ENCODE measurements at regions not wholly inside any gene's neighbourhood (a gene's known extent, or its start where the extent isn't known, plus 50 kb on each side); places are given as distances from the start of the nearest gene placed in this dataset.

DNA sequence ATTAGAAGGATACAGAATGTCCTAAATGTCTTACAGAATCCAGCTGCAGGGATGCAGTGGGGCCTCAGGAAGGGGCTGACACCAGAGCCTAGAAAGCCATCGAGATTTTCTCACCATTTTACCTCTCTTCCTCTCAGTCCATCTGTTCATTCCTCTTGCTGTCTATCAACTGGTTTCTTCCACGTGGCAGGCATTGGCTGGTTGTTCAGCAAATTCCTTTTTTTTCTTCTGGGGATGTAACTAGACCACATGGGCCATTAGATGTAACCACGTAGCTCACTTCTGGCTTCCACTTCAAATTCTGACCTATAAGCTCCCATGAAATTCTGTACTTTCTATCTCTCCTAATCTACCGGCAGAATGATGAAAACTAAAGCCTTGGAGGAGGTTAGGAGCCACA is 93.6 kb upstream of the MTAP start:
- BruUV-seq (replicated peaks): no TSS peak
- H4K20me1 ChIP-seq (ENCODE audit: insufficient read depth, low read length): no peaks in the 10 kb centered on the region
- intact Hi-C loops (cut with micrococcal nuclease; ENCODE audit: unreplicated experiment): loop anchor here (2.0 kb wide), 1 partner anchor 80 kb away; no protein-coding TSS in a partner anchor
- H3K27ac ChIP-seq (ENCODE audit: low read depth, low read length, poor library complexity, severe bottlenecking): no peak overlapping the region
- no peak overlapping the region for H2AFZ ChIP-seq (ENCODE audit: low read length)
- no peaks in the 10 kb centered on the region for H3K9me3 ChIP-seq (ENCODE audit: low read length)
- ChIA-PET CTCF (ENCODE audit: unreplicated experiment) (no interaction called here), POLR2A (interaction anchor here (0.7 to 1.8 kb wide), 5 partner anchors 8 to 237 kb away, joined by 3 to 5 read pairs (median 4); no protein-coding TSS in a partner anchor)
- TF ChIP-seq EZH2phosphoT487 (IDR thresholded peaks at IDR 0.05; ENCODE audit: borderline replicate concordance, low read depth, low read length): no peak
- TF ChIP-seq, protein P1, sequence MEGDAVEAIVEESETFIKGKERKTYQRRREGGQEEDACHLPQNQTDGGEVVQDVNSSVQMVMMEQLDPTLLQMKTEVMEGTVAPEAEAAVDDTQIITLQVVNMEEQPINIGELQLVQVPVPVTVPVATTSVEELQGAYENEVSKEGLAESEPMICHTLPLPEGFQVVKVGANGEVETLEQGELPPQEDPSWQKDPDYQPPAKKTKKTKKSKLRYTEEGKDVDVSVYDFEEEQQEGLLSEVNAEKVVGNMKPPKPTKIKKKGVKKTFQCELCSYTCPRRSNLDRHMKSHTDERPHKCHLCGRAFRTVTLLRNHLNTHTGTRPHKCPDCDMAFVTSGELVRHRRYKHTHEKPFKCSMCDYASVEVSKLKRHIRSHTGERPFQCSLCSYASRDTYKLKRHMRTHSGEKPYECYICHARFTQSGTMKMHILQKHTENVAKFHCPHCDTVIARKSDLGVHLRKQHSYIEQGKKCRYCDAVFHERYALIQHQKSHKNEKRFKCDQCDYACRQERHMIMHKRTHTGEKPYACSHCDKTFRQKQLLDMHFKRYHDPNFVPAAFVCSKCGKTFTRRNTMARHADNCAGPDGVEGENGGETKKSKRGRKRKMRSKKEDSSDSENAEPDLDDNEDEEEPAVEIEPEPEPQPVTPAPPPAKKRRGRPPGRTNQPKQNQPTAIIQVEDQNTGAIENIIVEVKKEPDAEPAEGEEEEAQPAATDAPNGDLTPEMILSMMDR (conservative IDR thresholded peaks at IDR 0.05; ENCODE audit: low read length): no peak
- DNase-seq (ENCODE audit: low spot score): no peak
- no peak overlapping the region for H3K4me2 ChIP-seq (ENCODE audit: low read length)
- no peaks in the 10 kb centered on the region for H3K36me3 ChIP-seq (ENCODE audit: insufficient read depth, low read length)
- no peaks in the 10 kb centered on the region for H3K79me2 ChIP-seq (ENCODE audit: insufficient read depth, low read depth, low read length)
- no peaks in the 10 kb centered on the region for H3K9me2 ChIP-seq (ENCODE audit: insufficient read depth, low read length)
- H3K4me1 ChIP-seq (ENCODE audit: insufficient read depth, low read length, poor library complexity, severe bottlenecking): no peaks in the 10 kb centered on the region
- no peak overlapping the region for H3K4me3 ChIP-seq (ENCODE audit: low read depth, low read length, poor library complexity, severe bottlenecking)

DNA sequence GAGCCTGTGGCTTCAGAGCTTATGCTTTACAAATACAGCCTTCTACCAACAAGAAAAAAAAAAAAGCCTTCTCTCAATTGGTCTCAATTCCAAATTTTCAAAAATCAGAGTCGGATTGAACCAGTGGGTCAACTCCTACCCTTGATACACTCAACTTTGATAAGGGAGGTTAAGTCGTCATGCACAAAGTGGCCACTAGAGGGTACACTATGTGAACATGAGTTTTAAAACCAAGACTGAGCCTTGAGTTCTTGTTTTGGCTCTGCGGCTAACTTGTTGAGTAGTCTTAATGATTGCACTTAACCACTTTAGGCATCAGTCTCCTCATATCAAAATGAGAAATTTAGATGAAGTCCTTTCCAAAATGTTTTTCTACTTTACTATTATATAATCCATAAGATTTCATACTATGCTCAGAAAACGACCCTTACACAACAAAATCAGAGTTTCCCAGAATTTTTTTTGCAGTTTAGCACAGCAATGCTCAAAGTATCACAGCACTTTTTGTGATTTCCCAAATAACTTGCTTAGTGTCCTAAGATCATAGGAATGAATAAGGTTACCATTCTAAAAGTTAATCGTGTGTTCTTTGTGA is 92.9 kb upstream of the MTAP start:
- Histone ChIP-seq H3K9me2 (ENCODE audit: insufficient read depth, low read length) (no peaks in the 10 kb centered on the region), H2AFZ (ENCODE audit: low read length) (no peak overlapping the region), H3K27ac (ENCODE audit: low read depth, low read length, poor library complexity, severe bottlenecking) (no peak overlapping the region), H3K4me3 (ENCODE audit: low read depth, low read length, poor library complexity, severe bottlenecking) (no peak overlapping the region), H3K36me3 (ENCODE audit: insufficient read depth, low read length) (no peaks in the 10 kb centered on the region), H3K4me2 (ENCODE audit: low read length) (no peak overlapping the region), H3K79me2 (ENCODE audit: insufficient read depth, low read depth, low read length) (no peaks in the 10 kb centered on the region), H4K20me1 (ENCODE audit: insufficient read depth, low read length) (no peaks in the 10 kb centered on the region), H3K9me3 (ENCODE audit: low read length) (no peaks in the 10 kb centered on the region), H3K4me1 (ENCODE audit: insufficient read depth, low read length, poor library complexity, severe bottlenecking) (no peaks in the 10 kb centered on the region)
- no TSS peak for BruUV-seq (replicated peaks)
- POLR2A ChIA-PET: interaction anchor here (0.7 to 1.8 kb wide), 4 partner anchors 9 to 238 kb away, joined by 3 to 5 read pairs (median 4); no protein-coding TSS in a partner anchor
- CTCF ChIA-PET (ENCODE audit: unreplicated experiment): no interaction called here
- DNase-seq (ENCODE audit: low spot score): peak; percentile 69
- TF ChIP-seq, protein P1 (conservative IDR thresholded peaks at IDR 0.05; ENCODE audit: low read length): peak; percentile 90
- TF ChIP-seq EZH2phosphoT487 (IDR thresholded peaks at IDR 0.05; ENCODE audit: borderline replicate concordance, low read depth, low read length): no peak
- intact Hi-C loops (cut with micrococcal nuclease; ENCODE audit: unreplicated experiment): loop anchor here (2.0 to 10.0 kb wide), 2 partner anchors 79 to 325 kb away; no protein-coding TSS in a partner anchor

- H3K27ac ChIP-seq (ENCODE audit: low read depth, low read length, poor library complexity, severe bottlenecking): no peak overlapping the region
- CTCF ChIA-PET (ENCODE audit: unreplicated experiment): no interaction called here
- no peaks in the 10 kb centered on the region for H3K9me2 ChIP-seq (ENCODE audit: insufficient read depth, low read length)
- H3K79me2 ChIP-seq (ENCODE audit: insufficient read depth, low read depth, low read length): no peaks in the 10 kb centered on the region
- no peak overlapping the region for H3K4me3 ChIP-seq (ENCODE audit: low read depth, low read length, poor library complexity, severe bottlenecking)
- H3K9me3 ChIP-seq (ENCODE audit: low read length): no peaks in the 10 kb centered on the region
- H3K4me2 ChIP-seq (ENCODE audit: low read length): no peak overlapping the region
- H4K20me1 ChIP-seq (ENCODE audit: insufficient read depth, low read length): no peaks in the 10 kb centered on the region
- no peak overlapping the region for H2AFZ ChIP-seq (ENCODE audit: low read length)
- TF ChIP-seq EZH2phosphoT487 (IDR thresholded peaks at IDR 0.05; ENCODE audit: borderline replicate concordance, low read depth, low read length): no peak
- no peaks in the 10 kb centered on the region for H3K36me3 ChIP-seq (ENCODE audit: insufficient read depth, low read length)
- DNase-seq (ENCODE audit: low spot score): no peak
- intact Hi-C loops (cut with micrococcal nuclease; ENCODE audit: unreplicated experiment): loop anchor here (10.0 kb wide), 1 partner anchor 324 kb away; no protein-coding TSS in a partner anchor
- BruUV-seq (replicated peaks): no TSS peak
- POLR2A ChIA-PET: no interaction called here
- H3K4me1 ChIP-seq (ENCODE audit: insufficient read depth, low read length, poor library complexity, severe bottlenecking): no peaks in the 10 kb centered on the region
Observed at GRCh38 chr9:21710548-21711191, 91.8 kb upstream of the MTAP start.
